PC-9 (cell line): ENCODE measurements at regions not wholly inside any gene's neighbourhood (a gene's known extent, or its start where the extent isn't known, plus 50 kb on each side); places are given as distances from the start of the nearest gene placed in this dataset.

Experiments used
- BruUV-seq: library from RNA; stranded (reverse); fragments of 400-500 nt; replicated peaks from 2 replicates; lab custom pipeline; 2021; lab: Mats Ljungman, UMichigan
- CTCF ChIA-PET: fragments of 300-600 bp; sonication (Branson Sonifier 250); formaldehyde crosslinking; loops from one replicate; lab custom pipeline; 2022; ENCODE audit warnings: antibody characterized with exemption; lab: Charles Lee
- POLR2A ChIA-PET: fragments of 300-600 bp; sonication (Branson Sonifier 250); formaldehyde crosslinking; loops from one replicate; lab custom pipeline; 2022; ENCODE audit warnings: antibody characterized with exemption; ENCODE audit not compliant: unreplicated experiment; lab: Charles Lee
- DNase-seq, 2 experiments: peaks; one replicate each; pipeline versions ENCODE4 v3.0.0 to v3.0.0-alpha.2; 2015 to 2022; ENCODE audit warnings: mixed read lengths in 1 of 2
- H2AFZ ChIP-seq: fragments of 200-600 bp; sonication (generic); 2 replicates; pipeline ENCODE4 v1.8.1; 2017; ENCODE audit warnings: antibody characterized with exemption
- H3F3A ChIP-seq: fragments of 200-600 bp; sonication (generic); 2 replicates; pipeline ENCODE4 v1.8.1; 2017; ENCODE audit warnings: antibody characterized with exemption, mild to moderate bottlenecking, low read depth; ENCODE audit not compliant: insufficient read depth
- H3K27ac ChIP-seq: fragments of 200-600 bp; sonication (generic); 2 replicates; pipeline ENCODE4 v1.6.1; 2016; ENCODE audit warnings: mixed run types
- H3K27me3 ChIP-seq: fragments of 200-600 bp; sonication (generic); 2 replicates; pipeline ENCODE4 v1.6.1; 2016; ENCODE audit warnings: low read depth, mixed run types; ENCODE audit not compliant: insufficient read depth
- H3K36me3 ChIP-seq: fragments of 200-600 bp; sonication (generic); 2 replicates; pipeline ENCODE4 v1.6.1; 2016; ENCODE audit warnings: low read depth, mixed run types
- H3K4me1 ChIP-seq: fragments of 200-600 bp; sonication (generic); replicated peaks from 2 replicates; pipeline ENCODE4 v1.6.1; 2016; ENCODE audit warnings: mixed run types; ENCODE audit not compliant: insufficient read depth
- H3K4me2 ChIP-seq: fragments of 200-600 bp; sonication (generic); 2 replicates; pipeline ENCODE4 v1.6.1; 2017; ENCODE audit warnings: mixed run types
- H3K4me3 ChIP-seq: fragments of 200-600 bp; sonication (generic); 2 replicates; pipeline ENCODE4 v1.6.1; 2016; ENCODE audit warnings: mixed run types
- H3K79me2 ChIP-seq: fragments of 200-600 bp; sonication (generic); 2 replicates; pipeline ENCODE4 v1.6.1; 2017; ENCODE audit warnings: low read depth, mixed run types
- H3K9me2 ChIP-seq: fragments of 200-600 bp; sonication (generic); 2 replicates; pipeline ENCODE4 v1.8.1; 2017; ENCODE audit warnings: mild to moderate bottlenecking; ENCODE audit not compliant: insufficient read depth
- H3K9me3 ChIP-seq: fragments of 200-600 bp; sonication (generic); 2 replicates; pipeline ENCODE4 v1.8.1; 2016; ENCODE audit warnings: low read depth; ENCODE audit not compliant: insufficient read depth
- H4K20me1 ChIP-seq: fragments of 200-600 bp; sonication (generic); 2 replicates; pipeline ENCODE4 v1.8.1; 2017; ENCODE audit not compliant: insufficient read depth
- CTCF ChIP-seq: fragments of 200-600 bp; sonication (generic); conservative IDR thresholded peaks from 2 replicates; pipeline ENCODE4 v1.6.1; 2017; ENCODE audit warnings: mixed run types, antibody characterized with exemption, mild to moderate bottlenecking, moderate library complexity
- EZH2 ChIP-seq: fragments of 200-600 bp; sonication (generic); IDR thresholded peaks from 2 replicates; pipeline ENCODE4 v1.8.0; 2017; ENCODE audit warnings: antibody characterized with exemption, low read depth
- intact Hi-C: fragments of 100-400 bp; cut with micrococcal nuclease; formaldehyde crosslinking; loops from one replicate; pipeline ENCODE4 v1.10.0; 2022; ENCODE audit not compliant: unreplicated experiment

DNA sequence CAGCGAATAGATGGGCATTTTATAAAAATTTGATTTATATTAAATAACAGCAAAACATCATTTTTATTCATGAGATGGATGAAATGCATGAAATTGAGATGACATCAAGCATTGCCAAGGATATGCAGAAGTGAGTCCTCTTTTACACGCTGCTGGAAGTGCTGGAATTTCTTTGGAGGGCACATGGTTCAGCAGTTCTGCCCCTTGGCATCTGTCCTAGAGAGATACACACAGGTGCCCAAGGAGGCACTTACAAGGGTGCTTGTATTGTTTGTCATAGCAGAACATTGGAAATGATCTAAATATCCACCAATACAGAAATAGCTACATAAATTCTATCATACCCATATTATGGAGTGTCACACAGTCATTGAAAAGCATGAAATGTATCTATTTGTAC lies 441.1 kb upstream of the TMPO start:
- Histone ChIP-seq H3K27ac (no peak overlapping the region), H3K36me3 (no peaks in the 10 kb centered on the region), H2AFZ (no peak overlapping the region), H3F3A (no peaks in the 10 kb centered on the region), H3K4me3 (no peak overlapping the region), H4K20me1 (no peaks in the 10 kb centered on the region), H3K9me2 (no peaks in the 10 kb centered on the region), H3K4me1 (no peaks in the 10 kb centered on the region), H3K27me3 (no peaks in the 10 kb centered on the region), H3K9me3 (no peaks in the 10 kb centered on the region), H3K4me2 (no peak overlapping the region), H3K79me2 (no peaks in the 10 kb centered on the region)
- no TSS peak for BruUV-seq
- ChIA-PET CTCF (no interaction called here), POLR2A (no interaction called here)
- TF ChIP-seq EZH2 (no peak), CTCF (no peak)
- no peak for DNase-seq
- intact Hi-C loops, result no loop called here

GRCh38 chr12:98084391-98084790 lies 431.0 kb upstream of the TMPO start:
- H3K4me1 ChIP-seq, result no peaks in the 10 kb centered on the region
- H3K79me2 ChIP-seq, result no peaks in the 10 kb centered on the region
- TF ChIP-seq CTCF (no peak), EZH2 (no peak)
- POLR2A ChIA-PET, result no interaction called here
- H4K20me1 ChIP-seq, result no peaks in the 10 kb centered on the region
- no peak for DNase-seq
- no TSS peak for BruUV-seq
- no peak overlapping the region for H3K4me3 ChIP-seq
- H2AFZ ChIP-seq, result no peak overlapping the region
- CTCF ChIA-PET, result no interaction called here
- intact Hi-C loops, result no loop called here
- no peaks in the 10 kb centered on the region for H3K27me3 ChIP-seq
- H3K27ac ChIP-seq, result no peak overlapping the region
- H3K36me3 ChIP-seq, result no peaks in the 10 kb centered on the region
- no peaks in the 10 kb centered on the region for H3F3A ChIP-seq
- H3K9me3 ChIP-seq, result no peaks in the 10 kb centered on the region
- H3K9me2 ChIP-seq, result no peaks in the 10 kb centered on the region
- H3K4me2 ChIP-seq, result no peak overlapping the region

DNA sequence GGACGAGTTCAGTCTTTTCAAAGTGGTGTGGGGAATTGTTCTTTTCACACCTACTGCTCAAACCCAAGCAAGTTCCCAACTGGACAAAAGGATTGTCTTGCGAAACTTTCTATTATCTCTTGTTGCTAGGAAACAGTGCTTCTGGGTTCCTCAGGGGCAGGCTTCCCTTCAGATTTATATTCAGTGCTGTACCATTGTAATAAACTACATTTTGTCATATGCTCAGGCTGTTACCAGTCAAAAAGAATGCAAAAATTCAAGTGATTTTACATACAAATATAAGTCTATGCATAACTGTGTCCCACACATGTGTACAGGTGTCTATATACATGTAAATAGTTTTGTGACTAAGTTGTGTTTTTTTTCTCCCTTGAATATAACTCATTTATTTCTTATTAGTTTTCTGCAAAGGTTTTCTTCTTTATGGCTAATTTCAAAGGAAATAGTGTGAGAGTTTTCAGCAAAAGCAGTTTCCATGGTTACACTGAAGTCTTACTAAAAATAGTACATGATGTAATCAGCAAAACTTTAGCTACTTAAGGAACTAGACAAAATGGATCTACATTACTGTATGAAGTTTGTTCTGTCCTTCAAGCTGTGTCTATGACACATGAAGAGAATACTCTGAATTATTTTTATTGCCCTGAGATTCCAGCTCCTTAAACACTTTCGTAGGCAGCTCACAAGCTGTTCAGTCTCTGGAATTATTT lies 430.2 kb upstream of the TMPO start:
- H3F3A ChIP-seq, result no peaks in the 10 kb centered on the region
- TF ChIP-seq EZH2 (no peak), CTCF (no peak)
- no peak overlapping the region for H3K4me3 ChIP-seq
- no peak for DNase-seq
- CTCF ChIA-PET, result no interaction called here
- intact Hi-C loops, result no loop called here
- no peaks in the 10 kb centered on the region for H3K79me2 ChIP-seq
- POLR2A ChIA-PET, result no interaction called here
- no peaks in the 10 kb centered on the region for H3K36me3 ChIP-seq
- H3K9me3 ChIP-seq, result no peaks in the 10 kb centered on the region
- no peaks in the 10 kb centered on the region for H3K4me1 ChIP-seq
- H4K20me1 ChIP-seq, result no peaks in the 10 kb centered on the region
- no peaks in the 10 kb centered on the region for H3K9me2 ChIP-seq
- no peaks in the 10 kb centered on the region for H3K27me3 ChIP-seq
- no TSS peak for BruUV-seq
- no peak overlapping the region for H2AFZ ChIP-seq
- no peak overlapping the region for H3K27ac ChIP-seq
- H3K4me2 ChIP-seq, result no peak overlapping the region
